ENCODE measurements at regions not wholly inside any gene's neighbourhood (a gene's known extent, or its start where the extent isn't known, plus 50 kb on each side); places are given as distances from the start of the nearest gene placed in this dataset.

DNA sequence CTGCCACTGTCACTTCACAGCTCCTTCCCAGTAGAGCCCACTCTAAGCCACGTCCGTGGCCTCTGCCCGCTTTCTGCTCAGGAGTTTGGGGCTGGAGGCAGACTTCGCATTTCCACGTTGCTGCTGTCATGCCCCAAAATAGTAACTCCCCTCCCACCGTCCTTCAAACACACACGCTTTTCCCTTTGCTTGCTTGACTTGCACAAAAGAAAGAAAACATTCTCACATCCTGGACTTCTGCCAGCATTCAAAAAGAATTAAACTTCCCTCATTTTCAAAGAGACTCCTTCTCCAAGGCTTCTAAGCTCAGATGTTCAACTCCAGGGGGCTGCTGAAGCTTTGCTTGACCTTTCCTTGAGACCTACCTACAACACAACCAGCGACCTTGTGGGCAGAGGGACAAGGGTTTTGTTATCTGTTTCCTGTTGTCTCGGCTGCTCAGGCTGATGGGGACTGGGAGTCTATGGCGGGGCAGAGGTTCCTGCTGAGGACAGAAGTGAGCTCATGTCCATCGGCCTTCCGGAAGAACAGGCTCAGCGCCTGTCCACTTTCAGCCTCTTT is 263.8 kb upstream of the FOXQ1 start:
- Mint-ChIP-seq H3K9me3 (no peaks in the 10 kb centered on the region), H3K4me1 (peaks cover 0 to 5% (median 2%) of the 10 kb centered on the region in 3 donors), H3K36me3 (no peaks in the 10 kb centered on the region), H3K27ac (no peak overlapping the region), H3K4me3 (no peak overlapping the region), H3K27me3 (peaks cover 48 to 55% of the 10 kb centered on the region in 2 donors)
- ChIA-PET POLR2A (no interaction called here), CTCF (no interaction called here)
- H3K4me1 ChIP-seq (ENCODE audit: control insufficient read depth in 1 of 2, extremely low read depth in 1 of 2, insufficient read depth in 2 of 2, low read length in 2 of 2): no peaks in the 10 kb centered on the region
- no peak overlapping the region for H3K4me3 ChIP-seq (ENCODE audit: control insufficient read depth in 1 of 2, extremely low read depth in 1 of 2, low read length in 1 of 2)
- ATAC-seq (replicated peaks in 1 of 4) (no peak), DNase-seq (no peak)
- WGBS (ENCODE audit: insufficient coverage): 11% methylated on average over 7 of the region's 13 CpGs
- no peak overlapping the region for H3K27ac ChIP-seq (ENCODE audit: low read length)
- no peaks in the 10 kb centered on the region for H3K36me3 ChIP-seq (ENCODE audit: control insufficient read depth in 2 of 2, extremely low read depth in 1 of 2, insufficient read depth in 1 of 2, low read length in 1 of 2)
- no peaks in the 10 kb centered on the region for H3K9me3 ChIP-seq
- H3K27me3 ChIP-seq (replicated peaks in 1 of 2; ENCODE audit: control insufficient read depth in 2 of 2, extremely low read depth in 1 of 2, insufficient read depth in 2 of 2, low read length in 1 of 2): peaks cover 0 to 19% of the 10 kb centered on the region in 2 experiments

DNA sequence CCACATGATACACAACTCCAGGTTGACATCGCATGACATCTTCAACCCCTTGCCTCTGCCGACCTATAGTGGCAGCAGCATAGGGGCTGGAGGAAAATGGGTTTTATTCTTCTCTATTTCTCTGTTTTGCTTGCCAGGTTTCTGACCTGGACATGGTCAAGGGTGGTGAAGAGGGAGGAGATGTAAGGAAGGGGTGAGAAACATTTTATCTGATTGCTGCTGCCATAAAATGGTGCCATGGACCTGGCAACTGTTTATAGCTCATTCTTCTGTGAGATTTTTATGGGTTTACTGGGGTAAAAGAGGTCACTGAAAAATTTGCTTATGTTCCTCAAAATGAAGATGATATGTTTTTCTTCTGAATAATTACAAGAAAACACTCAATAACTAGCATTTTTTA is 266.7 kb upstream of the FOXQ1 start:
- CTCF ChIA-PET: no interaction called here
- no peaks in the 10 kb centered on the region for H3K4me1 ChIP-seq (ENCODE audit: control insufficient read depth in 1 of 2, extremely low read depth in 1 of 2, insufficient read depth in 2 of 2, low read length in 2 of 2)

DNA sequence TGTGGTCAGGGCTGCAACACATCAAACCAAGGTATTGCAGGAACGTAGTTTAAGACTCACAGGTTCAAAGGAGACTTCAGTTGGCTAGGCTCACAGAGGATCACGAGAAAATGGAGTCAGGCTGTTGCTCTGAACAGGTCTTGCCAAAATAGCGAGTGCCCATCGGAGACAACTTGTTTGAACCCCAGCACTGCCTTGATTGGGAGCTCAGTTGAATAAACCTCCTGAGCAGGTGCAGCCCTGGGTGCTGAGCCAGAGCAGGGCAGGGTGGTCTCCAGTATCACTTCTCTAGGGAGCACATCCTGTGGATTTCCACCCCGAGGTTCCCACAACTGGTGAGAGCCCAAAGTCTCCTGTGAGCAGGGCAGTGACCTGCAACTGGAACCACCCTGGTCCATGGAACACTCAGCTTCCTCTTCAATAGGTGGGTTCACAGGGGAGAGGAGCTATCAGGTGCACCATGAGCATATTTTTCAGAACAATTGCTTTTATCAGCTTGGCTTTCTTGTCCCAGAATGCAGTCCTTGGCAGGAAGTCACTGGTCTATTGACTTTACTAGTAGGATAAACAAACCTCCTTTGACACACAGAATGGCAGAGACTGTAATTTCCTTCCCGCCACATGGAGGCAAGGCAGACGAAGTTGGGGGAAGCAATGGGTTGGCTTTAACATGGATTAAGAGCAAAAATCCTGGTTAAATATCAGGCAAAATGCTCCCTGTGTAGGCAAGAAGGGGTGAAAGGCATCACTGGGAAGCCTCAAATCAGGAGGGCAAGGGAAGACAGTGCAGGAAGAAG is 267.7 kb upstream of the FOXQ1 start:
- H3K4me1 ChIP-seq (ENCODE audit: control insufficient read depth in 1 of 2, extremely low read depth in 1 of 2, insufficient read depth in 2 of 2, low read length in 2 of 2): no peaks in the 10 kb centered on the region
- Mint-ChIP-seq H3K27me3 (peaks cover 49 to 53% of the 10 kb centered on the region in 2 donors), H3K36me3 (no peaks in the 10 kb centered on the region), H3K27ac (no peak overlapping the region), H3K4me1 (peaks cover 0 to 5% (median 2%) of the 10 kb centered on the region in 3 donors), H3K4me3 (no peak overlapping the region), H3K9me3 (no peaks in the 10 kb centered on the region)
- DNase-seq: no peak
- H3K27me3 ChIP-seq (replicated peaks in 1 of 2; ENCODE audit: control insufficient read depth in 2 of 2, extremely low read depth in 1 of 2, insufficient read depth in 2 of 2, low read length in 1 of 2): peaks cover 0 to 29% of the 10 kb centered on the region in 2 experiments
- H3K9me3 ChIP-seq: no peaks in the 10 kb centered on the region
- ATAC-seq (replicated peaks in 1 of 4): no peak
- no peaks in the 10 kb centered on the region for H3K36me3 ChIP-seq (ENCODE audit: control insufficient read depth in 2 of 2, extremely low read depth in 1 of 2, insufficient read depth in 1 of 2, low read length in 1 of 2)
- no peak overlapping the region for H3K4me3 ChIP-seq (ENCODE audit: control insufficient read depth in 1 of 2, extremely low read depth in 1 of 2, low read length in 1 of 2)
- POLR2A ChIA-PET: no interaction called here
- CTCF ChIA-PET: no interaction called here
- no peak overlapping the region for H3K27ac ChIP-seq (ENCODE audit: low read length)
- 60% methylated on average over 4 of the region's 7 CpGs for WGBS (ENCODE audit: insufficient coverage)

More for the DNA sequence above, 266.7 kb upstream of the FOXQ1 start:
- H3K27me3 ChIP-seq (replicated peaks in 1 of 2; ENCODE audit: control insufficient read depth in 2 of 2, extremely low read depth in 1 of 2, insufficient read depth in 2 of 2, low read length in 1 of 2): peaks cover 0 to 28% of the 10 kb centered on the region in 2 experiments
- no CpG with 5 or more reads among the region's 2 CpGs for WGBS (ENCODE audit: insufficient coverage)
- POLR2A ChIA-PET: no interaction called here
- no peaks in the 10 kb centered on the region for H3K9me3 Mint-ChIP-seq
- H3K4me3 ChIP-seq (ENCODE audit: control insufficient read depth in 1 of 2, extremely low read depth in 1 of 2, low read length in 1 of 2): no peak overlapping the region
- H3K4me3 Mint-ChIP-seq: no peak overlapping the region
- H3K27ac Mint-ChIP-seq: no peak overlapping the region
- H3K9me3 ChIP-seq: no peaks in the 10 kb centered on the region
- no peak for DNase-seq
- no peak for ATAC-seq (replicated peaks in 1 of 4)
- H3K27me3 Mint-ChIP-seq: peaks cover 56 to 60% of the 10 kb centered on the region in 2 donors
- no peaks in the 10 kb centered on the region for H3K36me3 ChIP-seq (ENCODE audit: control insufficient read depth in 2 of 2, extremely low read depth in 1 of 2, insufficient read depth in 1 of 2, low read length in 1 of 2)
- H3K27ac ChIP-seq (ENCODE audit: low read length): no peak overlapping the region
- no peaks in the 10 kb centered on the region for H3K36me3 Mint-ChIP-seq
- H3K4me1 Mint-ChIP-seq: peaks cover 0 to 5% (median 2%) of the 10 kb centered on the region in 3 donors

DNA sequence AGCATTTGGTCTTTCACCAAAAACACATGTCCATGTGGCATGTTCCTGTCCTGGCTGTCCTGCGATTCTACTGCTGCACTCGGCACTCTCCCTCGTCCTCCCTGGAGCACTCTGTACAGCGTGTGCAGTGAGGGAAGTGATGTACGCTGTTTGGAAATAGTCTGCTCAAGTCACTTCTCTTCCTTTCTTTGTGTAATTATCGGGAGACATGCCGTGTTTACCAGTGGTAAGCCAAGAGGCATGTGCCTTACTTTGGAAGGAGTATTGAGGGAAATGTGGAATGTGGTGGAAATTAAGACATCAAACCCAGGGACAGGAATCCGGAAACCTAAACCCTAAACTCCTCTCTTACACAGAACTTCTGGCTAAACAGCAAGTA is 268.5 kb upstream of the FOXQ1 start:
- 40% methylated on average over 2 of the region's 8 CpGs for WGBS (ENCODE audit: insufficient coverage)

DNA sequence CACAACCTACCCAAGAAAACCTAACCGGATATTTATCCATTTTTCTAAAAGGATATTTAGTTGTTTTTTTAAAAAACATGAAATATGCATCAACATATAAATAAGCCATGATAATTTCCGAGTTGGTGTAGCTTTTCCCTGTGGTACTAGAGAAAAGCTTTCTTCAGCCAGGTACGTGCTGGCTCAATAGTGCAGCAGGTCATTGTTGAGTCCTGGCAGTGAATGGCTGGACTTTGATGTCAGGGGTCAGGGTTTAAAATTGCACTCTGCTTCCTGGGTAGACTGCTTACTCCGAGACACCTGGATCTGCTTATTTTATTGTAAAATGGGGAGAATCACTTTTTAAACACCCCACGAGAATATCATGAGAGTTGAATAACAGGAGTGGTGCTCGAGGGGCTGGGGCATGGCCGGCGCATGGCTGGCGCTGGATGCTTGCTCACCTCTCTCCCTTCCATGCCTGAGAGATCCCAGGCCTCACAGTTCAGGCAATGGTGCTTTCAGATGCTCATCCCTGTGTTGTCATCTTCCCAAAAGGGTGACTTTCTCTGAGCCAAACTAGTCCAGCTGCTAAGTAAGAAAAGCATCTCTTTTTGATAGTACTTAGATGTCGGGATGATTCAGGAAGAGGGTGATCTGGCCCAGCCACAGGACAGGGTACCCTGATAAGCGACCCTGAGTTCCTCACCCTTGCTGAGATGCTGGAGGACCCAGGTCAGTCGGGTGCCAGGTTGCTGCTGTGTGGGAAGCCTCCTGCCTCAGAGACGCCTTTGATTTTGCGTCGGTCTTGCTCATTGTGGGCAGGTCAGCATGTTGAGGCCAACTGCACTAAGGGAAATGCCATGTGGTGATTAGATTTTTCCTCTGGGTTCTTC is 269.1 kb upstream of the FOXQ1 start:
- no peak for ATAC-seq (replicated peaks in 1 of 4)
- Mint-ChIP-seq H3K36me3 (no peaks in the 10 kb centered on the region), H3K27ac (no peak overlapping the region), H3K4me3 (no peak overlapping the region), H3K9me3 (no peaks in the 10 kb centered on the region), H3K4me1 (peaks cover 0 to 2% (median 0%) of the 10 kb centered on the region in 3 donors), H3K27me3 (peaks cover 42 to 48% of the 10 kb centered on the region in 2 donors)
- ChIA-PET POLR2A (no interaction called here), CTCF (interaction anchor here in 1 of 2 donors (0.7 kb wide), 1 partner anchor 457 kb away, joined by 3 read pairs; no protein-coding TSS in a partner anchor)
- Histone ChIP-seq H3K27ac (ENCODE audit: low read length) (no peak overlapping the region), H3K4me1 (ENCODE audit: control insufficient read depth in 1 of 2, extremely low read depth in 1 of 2, insufficient read depth in 2 of 2, low read length in 2 of 2) (no peaks in the 10 kb centered on the region), H3K9me3 (no peaks in the 10 kb centered on the region), H3K36me3 (ENCODE audit: control insufficient read depth in 2 of 2, extremely low read depth in 1 of 2, insufficient read depth in 1 of 2, low read length in 1 of 2) (no peaks in the 10 kb centered on the region), H3K4me3 (ENCODE audit: control insufficient read depth in 1 of 2, extremely low read depth in 1 of 2, low read length in 1 of 2) (no peak overlapping the region), H3K27me3 (replicated peaks in 1 of 2; ENCODE audit: control insufficient read depth in 2 of 2, extremely low read depth in 1 of 2, insufficient read depth in 2 of 2, low read length in 1 of 2) (peaks cover 0 to 29% of the 10 kb centered on the region in 2 experiments)
- DNase-seq: no peak
- WGBS (ENCODE audit: insufficient coverage): 84% methylated on average over 11 of the region's 15 CpGs

More for the DNA sequence above, 268.5 kb upstream of the FOXQ1 start:
- POLR2A ChIA-PET: no interaction called here
- Mint-ChIP-seq H3K27ac (no peak overlapping the region), H3K27me3 (peaks cover 49 to 52% of the 10 kb centered on the region in 2 donors), H3K4me1 (peaks cover 0 to 5% (median 2%) of the 10 kb centered on the region in 3 donors), H3K4me3 (no peak overlapping the region), H3K9me3 (no peaks in the 10 kb centered on the region), H3K36me3 (no peaks in the 10 kb centered on the region)
- H3K4me1 ChIP-seq (ENCODE audit: control insufficient read depth in 1 of 2, extremely low read depth in 1 of 2, insufficient read depth in 2 of 2, low read length in 2 of 2): no peaks in the 10 kb centered on the region
- no peak for DNase-seq
- no peak overlapping the region for H3K4me3 ChIP-seq (ENCODE audit: control insufficient read depth in 1 of 2, extremely low read depth in 1 of 2, low read length in 1 of 2)
- H3K27ac ChIP-seq (ENCODE audit: low read length): no peak overlapping the region
- CTCF ChIA-PET: no interaction called here
- H3K36me3 ChIP-seq (ENCODE audit: control insufficient read depth in 2 of 2, extremely low read depth in 1 of 2, insufficient read depth in 1 of 2, low read length in 1 of 2): no peaks in the 10 kb centered on the region
- no peak for ATAC-seq (replicated peaks in 1 of 4)
- no peaks in the 10 kb centered on the region for H3K9me3 ChIP-seq
- H3K27me3 ChIP-seq (replicated peaks in 1 of 2; ENCODE audit: control insufficient read depth in 2 of 2, extremely low read depth in 1 of 2, insufficient read depth in 2 of 2, low read length in 1 of 2): peaks cover 0 to 31% of the 10 kb centered on the region in 2 experiments

DNA sequence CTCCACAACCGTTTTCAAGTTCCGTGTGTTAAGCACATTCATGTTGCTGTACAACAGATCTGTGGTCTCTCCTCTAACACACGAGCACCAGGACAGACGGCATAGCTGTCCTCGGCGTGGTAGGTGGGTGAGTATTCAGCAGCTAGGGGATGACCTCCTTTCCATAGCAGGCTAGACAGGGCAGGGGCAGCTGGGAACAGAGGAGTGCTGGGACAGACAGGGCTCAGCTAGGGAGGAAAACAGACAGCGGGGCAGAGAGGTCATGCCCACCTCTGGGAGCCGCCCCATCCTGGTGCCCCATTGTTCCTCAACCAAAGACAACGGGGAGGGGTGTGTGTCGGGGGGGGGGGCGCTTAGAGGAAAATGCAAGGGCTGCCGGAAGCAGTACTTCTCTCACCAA is 271.5 kb upstream of the FOXQ1 start:
- H3K36me3 Mint-ChIP-seq: no peaks in the 10 kb centered on the region
- H3K27me3 Mint-ChIP-seq: peaks cover 35 to 38% of the 10 kb centered on the region in 2 donors
- POLR2A ChIA-PET: no interaction called here

More for the DNA sequence above, 271.5 kb upstream of the FOXQ1 start:
- CTCF ChIA-PET: no interaction called here
- DNase-seq (no peak), ATAC-seq (replicated peaks in 1 of 4) (no peak)
- no peak overlapping the region for H3K4me3 ChIP-seq (ENCODE audit: control insufficient read depth in 1 of 2, extremely low read depth in 1 of 2, low read length in 1 of 2)
- H3K27ac Mint-ChIP-seq: no peak overlapping the region
- H3K27me3 ChIP-seq (replicated peaks in 1 of 2; ENCODE audit: control insufficient read depth in 2 of 2, extremely low read depth in 1 of 2, insufficient read depth in 2 of 2, low read length in 1 of 2): peaks cover 0 to 18% of the 10 kb centered on the region in 2 experiments
- H3K9me3 Mint-ChIP-seq: no peaks in the 10 kb centered on the region
- no CpG with 5 or more reads among the region's 12 CpGs for WGBS (ENCODE audit: insufficient coverage)
- no peaks in the 10 kb centered on the region for H3K36me3 ChIP-seq (ENCODE audit: control insufficient read depth in 2 of 2, extremely low read depth in 1 of 2, insufficient read depth in 1 of 2, low read length in 1 of 2)
- no peak overlapping the region for H3K4me3 Mint-ChIP-seq
- H3K4me1 ChIP-seq (ENCODE audit: control insufficient read depth in 1 of 2, extremely low read depth in 1 of 2, insufficient read depth in 2 of 2, low read length in 2 of 2): no peaks in the 10 kb centered on the region
- no peaks in the 10 kb centered on the region for H3K4me1 Mint-ChIP-seq
- no peak overlapping the region for H3K27ac ChIP-seq (ENCODE audit: low read length)
- H3K9me3 ChIP-seq: no peaks in the 10 kb centered on the region
